GM10266 (cell line): ENCODE measurements at regions not wholly inside any gene's neighbourhood (a gene's known extent, or its start where the extent isn't known, plus 50 kb on each side); places are given as distances from the start of the nearest gene placed in this dataset.

ENCODE experiments used
- DNase-seq: peaks from one replicate; pipeline ENCODE4 v3.0.0; 2012; ENCODE audit errors: extremely low spot score
- CTCF ChIP-seq: IDR thresholded peaks from 2 replicates; pipeline ENCODE4 v1.5.1; 2012; ENCODE audit warnings: mild to moderate bottlenecking, low read depth; ENCODE audit not compliant: control insufficient read depth, insufficient read depth; ENCODE audit errors: missing control alignments

GRCh38 chr18:39274535-39274934 is 1708.9 kb upstream of the CELF4 start:
- no peak for TF ChIP-seq CTCF
- no peak for DNase-seq

GRCh38 chr18:39272230-39272629 is 1706.6 kb upstream of the CELF4 start:
- no peak for TF ChIP-seq CTCF
- no peak for DNase-seq

- TF ChIP-seq CTCF, result no peak
- DNase-seq, result no peak
These were observed 1706.1 kb upstream of the CELF4 start for GRCh38 chr18:39271654-39272053.

GRCh38 chr18:39260565-39260964 is 1695.0 kb upstream of the CELF4 start:
- DNase-seq, result no peak
- no peak for TF ChIP-seq CTCF

GRCh38 chr18:39259736-39260135 is 1694.1 kb upstream of the CELF4 start:
- no peak for TF ChIP-seq CTCF
- DNase-seq, result no peak

- DNase-seq, result no peak
These were observed 1678.6 kb upstream of the CELF4 start for GRCh38 chr18:39244242-39244641.

GRCh38 chr18:39241534-39241933 is 1675.9 kb upstream of the CELF4 start:
- DNase-seq, result no peak
- no peak for TF ChIP-seq CTCF

More at GRCh38 chr18:39244242-39244641, 1678.6 kb upstream of the CELF4 start:
- TF ChIP-seq CTCF, result no peak
